GM04504 (cell line): ENCODE measurements at regions not wholly inside any gene's neighbourhood (a gene's known extent, or its start where the extent isn't known, plus 50 kb on each side); places are given as distances from the start of the nearest gene placed in this dataset.
"Not testable (repeated sequence)": the region's sequence is repeated elsewhere in the genome, so short reads cannot be mapped to it uniquely, and the experiment has no call there.

Experiments used
- DNase-seq: peaks from one replicate; pipeline ENCODE4 v3.0.0-alpha.2; 2012; ENCODE audit warnings: low read depth

DNA sequence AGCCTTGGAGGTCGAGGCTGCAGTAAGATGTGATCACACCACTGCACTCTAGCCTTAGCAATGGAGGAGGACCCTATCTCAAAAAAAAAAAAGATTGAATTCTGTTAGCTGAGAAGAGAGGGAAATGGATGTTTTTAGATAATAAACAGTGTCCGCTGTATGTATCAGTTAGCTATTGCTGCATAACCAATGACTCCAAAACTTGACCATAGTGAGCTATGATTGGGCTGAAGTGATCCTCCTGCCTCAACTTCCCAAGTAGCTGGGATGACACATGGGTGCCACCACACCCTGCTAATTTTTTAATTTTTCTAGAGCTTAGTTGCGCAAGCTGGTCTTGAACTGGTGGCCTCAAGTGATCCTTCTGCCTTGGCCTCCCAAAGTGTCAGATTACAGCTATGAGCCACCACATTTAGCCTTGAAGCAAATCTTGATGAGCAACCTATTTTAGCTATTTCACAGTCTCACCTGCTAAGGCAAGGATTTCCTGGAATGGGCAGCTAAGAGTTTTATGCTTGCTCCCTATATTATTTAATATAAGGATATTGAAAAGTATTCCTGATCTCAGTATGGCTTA, 68.3 kb upstream of the ATF7IP2 start:
- DNase-seq = no peak

DNA sequence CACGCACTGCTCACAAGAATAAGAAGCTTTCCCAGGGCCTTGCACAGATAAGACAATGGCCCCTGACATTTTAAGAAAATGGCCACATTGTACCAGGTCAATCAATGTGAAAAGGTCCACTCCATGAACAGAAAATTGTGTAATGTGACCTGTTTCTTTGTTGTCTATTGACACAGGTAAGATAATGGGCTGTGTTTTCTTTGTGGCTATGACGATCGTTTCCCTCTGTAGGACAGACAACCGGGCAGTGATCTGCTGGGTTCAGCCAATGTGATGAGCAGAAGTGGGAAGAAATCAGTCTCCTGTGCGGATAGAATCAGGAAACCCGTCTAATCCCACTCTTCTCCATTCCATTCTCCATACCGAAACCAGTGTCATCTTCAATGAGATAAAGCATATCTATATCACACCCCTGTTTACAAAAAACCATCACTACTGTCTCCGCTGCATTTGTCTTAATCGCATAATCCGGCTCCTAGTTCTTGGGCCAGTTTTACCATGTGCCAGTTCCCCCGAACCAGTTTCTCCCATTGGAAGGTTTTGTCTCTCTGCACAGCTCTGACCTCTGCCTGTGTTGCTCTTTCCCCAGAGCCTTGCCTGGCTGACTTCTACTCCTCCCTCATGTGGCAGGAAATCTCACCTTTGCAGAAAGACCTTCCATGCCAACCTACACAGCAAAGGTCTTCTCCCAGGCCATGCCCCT, 66.9 kb upstream of the ATF7IP2 start:
- DNase-seq = no peak

DNA sequence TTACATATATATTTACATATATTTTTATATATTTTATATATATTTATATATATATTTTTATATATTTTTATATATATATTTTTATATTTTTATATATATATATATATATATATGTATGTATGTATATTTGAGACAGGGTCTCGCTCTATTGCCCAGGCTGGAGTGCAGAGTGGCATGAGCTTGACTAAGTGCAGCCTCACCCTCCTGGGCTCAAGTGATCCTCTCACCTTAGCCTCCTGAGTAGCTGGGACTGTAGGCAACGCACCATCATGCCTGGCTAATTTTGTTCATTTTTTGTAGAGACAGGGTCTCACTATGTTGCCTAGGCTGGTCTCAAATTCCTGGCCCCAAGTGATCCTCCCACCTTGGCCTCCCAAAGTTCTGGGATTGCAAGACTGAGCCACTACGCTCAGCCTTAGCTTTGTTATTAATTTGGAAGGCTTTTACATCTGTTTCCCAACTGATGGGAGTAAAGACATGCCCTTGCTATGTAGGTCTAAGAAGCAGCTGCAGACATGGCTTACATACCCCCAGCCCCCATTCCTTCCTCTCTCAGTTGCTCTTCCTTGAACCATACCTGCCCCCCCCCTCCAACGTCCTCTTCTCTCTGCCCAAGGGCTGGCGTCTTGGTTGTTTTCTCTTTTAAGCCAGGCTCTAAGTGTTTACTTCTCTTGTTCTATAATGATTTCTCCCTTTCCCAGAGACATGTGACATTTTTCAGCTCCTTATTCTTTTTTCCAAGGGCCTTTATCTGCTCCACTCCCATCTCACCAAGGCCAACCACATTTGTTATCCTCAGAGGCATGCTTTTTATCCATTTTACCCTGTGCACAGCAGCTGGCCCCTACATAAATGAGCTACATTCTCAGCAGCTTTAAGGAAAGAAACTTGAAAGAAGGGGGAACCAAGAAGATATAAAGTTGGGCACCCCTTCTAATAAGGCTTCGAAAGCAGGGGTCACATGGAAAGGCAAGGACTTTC, 64.2 kb upstream of the ATF7IP2 start:
- no peak for DNase-seq

DNA sequence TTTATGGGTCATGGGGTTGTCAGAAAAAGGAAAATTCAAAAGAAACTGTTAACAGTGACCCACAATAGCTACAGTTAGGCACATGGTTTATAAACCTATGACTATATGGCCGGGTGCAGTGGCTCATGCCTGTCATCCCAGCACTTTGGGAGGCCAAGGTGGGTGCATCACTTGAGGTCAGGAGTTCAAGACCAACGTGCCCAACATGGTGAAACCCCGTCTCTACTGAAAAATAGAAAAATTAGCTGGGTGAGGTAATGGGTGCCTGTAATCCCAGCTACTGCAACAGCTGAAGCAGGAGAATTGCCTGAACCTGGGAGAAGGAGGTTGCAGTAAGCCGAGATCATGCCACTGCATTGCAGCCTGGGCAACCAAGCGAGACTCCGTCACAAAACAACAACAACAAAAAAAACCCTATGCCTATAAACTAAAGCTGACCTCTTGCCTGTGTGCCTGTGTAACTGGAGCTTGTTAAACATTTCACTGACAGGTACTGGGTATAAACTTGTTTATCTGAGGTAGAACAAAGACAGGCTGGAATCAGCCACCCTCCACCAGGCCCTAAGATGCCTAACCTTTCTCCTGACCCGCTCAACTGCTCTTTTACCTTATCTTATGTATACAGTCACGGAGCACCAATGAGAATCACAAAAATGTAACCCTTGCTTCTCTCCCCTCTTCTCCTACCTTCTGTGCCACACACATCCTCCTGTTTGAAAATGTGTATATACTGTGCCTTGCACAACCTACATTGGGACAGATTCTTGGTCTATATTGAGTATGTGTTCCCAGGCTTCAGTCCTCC, 62.9 kb upstream of the ATF7IP2 start:
- DNase-seq = no peak

GRCh38 chr16:10323528-10323869, 62.4 kb upstream of the ATF7IP2 start:
- DNase-seq = no peak

GRCh38 chr16:10324210-10324609, 61.7 kb upstream of the ATF7IP2 start:
- DNase-seq = no peak

- no peak for DNase-seq
Observed at GRCh38 chr16:10325783-10326543, 59.9 kb upstream of the ATF7IP2 start.

- no peak for DNase-seq
Observed at GRCh38 chr16:10326647-10327046, 59.2 kb upstream of the ATF7IP2 start.

DNA sequence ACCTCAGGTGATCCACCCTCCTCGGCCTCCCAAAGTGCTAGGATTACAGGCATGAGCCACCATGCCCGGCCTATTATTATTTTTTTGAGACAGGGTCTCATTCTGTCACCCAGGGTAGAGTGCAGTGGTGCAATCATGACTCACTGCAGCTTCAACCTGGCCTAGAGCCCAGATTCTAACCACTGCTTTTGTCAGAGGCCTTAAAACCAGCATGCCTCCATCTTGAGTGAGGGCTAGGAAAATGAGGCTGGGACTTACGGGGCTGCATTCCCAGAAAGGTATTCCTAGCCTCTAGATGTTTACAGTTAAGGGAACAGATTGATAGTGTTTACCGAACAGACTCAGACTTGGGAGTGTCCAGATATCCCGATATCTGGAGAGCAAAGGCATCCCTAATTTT, 57.6 kb upstream of the ATF7IP2 start:
- not testable (repeated sequence) for DNase-seq

DNA sequence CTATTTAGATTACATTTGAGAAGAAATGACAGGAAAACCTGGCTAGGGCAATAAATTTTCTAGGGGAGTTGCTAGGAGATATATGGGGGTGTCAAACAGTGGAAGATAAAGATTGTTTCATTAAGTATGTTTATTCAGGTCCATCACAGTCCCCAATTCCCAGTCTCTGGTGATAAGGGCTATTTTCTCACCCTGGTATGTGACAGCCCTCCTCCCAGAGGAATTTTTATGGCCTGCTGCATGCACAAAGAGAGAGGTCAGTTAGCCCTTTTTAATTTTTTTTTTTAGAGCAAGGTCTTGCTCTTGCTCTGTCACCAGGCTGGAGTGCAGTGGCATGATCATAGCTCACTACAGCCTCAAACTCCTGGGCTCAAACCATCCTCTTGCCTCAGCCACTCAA, 53.6 kb upstream of the ATF7IP2 start:
- no peak for DNase-seq

- DNase-seq = no peak
Observed at GRCh38 chr16:10332775-10333174, 53.1 kb upstream of the ATF7IP2 start.

GRCh38 chr16:10333321-10334032, 52.4 kb upstream of the ATF7IP2 start:
- DNase-seq = no peak

- no peak for DNase-seq
Observed at GRCh38 chr16:10335681-10336080, 50.2 kb upstream of the ATF7IP2 start.
